ENCODE measurements at regions not wholly inside any gene's neighbourhood (a gene's known extent, or its start where the extent isn't known, plus 50 kb on each side); places are given as distances from the start of the nearest gene placed in this dataset.
"Not testable (repeated sequence)": the region's sequence is repeated elsewhere in the genome, so short reads cannot be mapped to it uniquely, and the experiment has no call there.

DNA sequence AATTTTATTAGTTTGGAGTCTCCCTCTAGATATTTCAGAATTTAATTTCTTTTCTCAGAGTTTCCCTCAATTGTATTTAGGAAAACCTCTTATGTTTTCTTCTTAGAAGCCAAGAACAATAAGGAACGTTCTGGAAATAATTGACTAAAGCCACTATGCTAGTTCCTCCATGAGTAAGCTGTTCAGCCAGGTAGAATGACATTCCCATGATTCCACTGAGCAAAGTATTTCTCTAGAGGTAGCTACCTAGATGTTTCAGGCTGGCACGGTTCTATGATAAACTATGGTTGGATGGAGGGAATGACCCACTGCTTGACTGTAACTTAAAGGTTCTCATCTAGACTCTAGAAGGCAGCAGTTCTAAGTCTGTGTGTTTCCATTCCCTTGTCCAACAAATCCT lies 62.4 kb downstream of the CLDN17 start:
- no peak for DNase-seq

- DNase-seq: no peak
These were observed 63.7 kb downstream of the CLDN17 start for GRCh38 chr21:30102871-30103270.

- DNase-seq: no peak
These were observed 64.6 kb downstream of the CLDN17 start for GRCh38 chr21:30101967-30102366.

DNA sequence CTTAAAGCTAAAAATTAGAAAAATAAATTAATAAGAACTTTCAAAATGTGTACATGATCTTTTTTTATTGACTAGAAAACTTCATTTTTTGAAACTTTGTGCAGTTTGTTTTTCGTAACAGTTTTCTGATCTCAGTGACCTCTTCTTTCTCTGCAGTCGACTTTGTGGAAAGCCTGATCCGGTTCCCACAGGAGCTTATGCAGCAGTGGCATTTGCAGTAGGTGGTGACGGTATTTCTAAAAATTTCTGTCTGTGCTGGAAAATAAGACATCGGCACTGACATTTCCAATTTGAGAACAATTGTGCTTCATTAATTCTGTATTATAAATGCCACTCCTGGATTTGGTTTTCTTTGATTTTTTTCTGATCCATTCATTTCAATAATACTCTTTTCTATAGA lies 68.8 kb downstream of the CLDN17 start:
- no peak for DNase-seq

DNA sequence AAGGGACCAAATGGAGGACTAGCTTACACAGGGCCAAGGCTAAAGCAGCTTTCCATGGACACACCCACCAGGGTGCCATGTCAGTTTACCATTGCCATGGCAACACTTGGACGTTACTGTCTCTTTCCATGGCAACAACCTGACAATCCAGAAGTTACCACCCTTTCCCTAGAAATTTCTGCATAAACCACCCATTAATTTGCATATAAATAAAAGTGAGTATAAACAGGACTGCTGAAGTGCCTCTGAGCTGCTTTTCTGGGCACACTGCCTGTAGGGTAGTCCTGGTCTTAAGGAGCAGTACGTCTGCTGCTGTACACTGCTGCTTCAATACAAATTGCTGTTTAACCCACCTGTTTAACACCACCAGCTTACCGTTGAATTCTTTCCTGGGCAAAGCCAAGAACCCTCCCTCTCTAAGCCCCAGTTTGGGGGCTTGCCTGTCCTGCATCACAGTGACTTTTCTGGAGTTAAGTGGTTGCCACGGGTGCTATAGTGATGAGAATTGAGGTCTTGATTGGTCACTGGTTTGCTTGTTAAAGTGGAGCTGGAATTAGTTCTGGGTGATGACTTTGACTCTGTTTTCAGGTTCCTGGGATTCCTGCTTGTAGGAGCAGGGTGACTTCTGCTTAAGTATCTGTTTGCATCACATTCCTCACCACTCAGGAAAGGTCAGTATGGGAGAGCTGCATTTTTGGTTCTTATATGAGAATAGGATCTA lies 83.2 kb downstream of the CLDN17 start:
- DNase-seq: no peak

- peak; percentile 13 for DNase-seq
These were observed 85.1 kb downstream of the CLDN17 start for GRCh38 chr21:30081506-30081905.

- no peak for DNase-seq
These were observed 94.1 kb downstream of the CLDN17 start for GRCh38 chr21:30072496-30072895.

DNA sequence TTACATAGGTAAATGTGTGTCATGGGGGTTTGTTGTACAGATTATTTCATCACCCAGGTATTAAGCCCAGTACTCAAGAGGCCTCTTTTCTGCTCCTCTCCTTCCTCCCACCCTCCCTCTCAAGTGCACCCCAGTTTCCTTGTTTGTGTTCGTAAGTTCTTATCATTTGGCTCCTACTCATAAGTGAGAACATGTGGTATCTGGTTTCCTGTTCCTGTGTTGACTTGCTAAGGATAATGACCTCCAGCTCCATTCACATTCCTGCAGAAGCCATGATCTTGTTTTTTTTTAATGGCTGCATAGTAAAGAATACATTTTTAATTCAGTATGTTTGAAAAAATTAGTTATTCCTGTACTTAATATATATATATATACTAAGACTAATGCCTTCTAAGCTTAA lies 107.7 kb downstream of the CLDN17 start:
- no peak for DNase-seq

- no peak for DNase-seq
These were observed 109.5 kb downstream of the CLDN17 start for GRCh38 chr21:30057108-30057507.

DNA sequence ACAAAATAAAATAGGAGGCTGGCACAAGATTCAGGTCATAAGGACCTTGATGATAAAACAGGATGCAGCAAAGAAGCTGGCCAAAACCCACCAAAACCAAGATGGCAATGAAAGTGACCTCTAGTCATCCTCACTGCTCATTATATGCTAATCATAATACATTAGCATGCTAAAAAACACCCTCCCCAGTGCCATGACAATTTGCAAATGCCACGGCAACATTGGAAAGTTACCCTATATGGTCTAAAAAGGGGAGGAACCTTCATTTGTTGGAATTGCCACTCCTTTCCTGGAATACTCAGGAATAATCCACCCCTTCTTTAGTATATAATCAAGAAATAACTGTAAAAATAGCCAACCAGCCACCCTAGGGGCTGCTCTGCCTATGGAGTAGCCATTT lies 108.8 kb upstream of the GRIK1 start:
- no peak for DNase-seq

DNA sequence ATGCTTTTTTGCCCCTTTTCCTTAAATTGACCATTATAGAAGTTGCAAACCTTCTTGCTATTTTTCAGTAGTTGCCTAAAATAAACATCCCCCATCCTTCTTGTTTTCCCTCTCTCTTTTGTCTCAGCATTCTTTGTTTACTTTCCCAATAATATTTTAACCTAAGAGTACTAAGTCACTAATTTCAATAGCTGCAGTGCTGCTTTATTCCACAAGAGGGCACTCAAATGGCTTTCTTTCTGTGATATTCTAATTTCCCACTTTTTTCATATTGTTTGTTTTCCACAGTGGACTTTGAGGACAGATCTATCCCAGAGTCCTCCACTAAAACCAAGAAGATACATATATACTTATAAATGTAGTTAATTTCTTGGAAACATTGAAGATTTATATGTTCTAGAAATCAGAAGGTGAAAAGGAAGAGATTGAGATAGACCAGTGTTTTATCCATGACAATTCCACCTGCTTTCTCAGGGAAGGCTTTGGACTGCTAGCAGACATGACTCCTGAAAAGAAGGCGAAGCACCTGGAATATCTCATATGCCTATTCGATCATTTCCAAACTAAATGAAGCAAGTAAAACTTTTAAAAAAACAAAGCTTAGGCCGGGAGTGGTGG lies 104.8 kb upstream of the GRIK1 start:
- DNase-seq: no peak

- DNase-seq: no peak
These were observed 102.6 kb upstream of the GRIK1 start for GRCh38 chr21:30042443-30042842.

- DNase-seq: no peak
These were observed 93.6 kb upstream of the GRIK1 start for GRCh38 chr21:30033441-30033840.

DNA sequence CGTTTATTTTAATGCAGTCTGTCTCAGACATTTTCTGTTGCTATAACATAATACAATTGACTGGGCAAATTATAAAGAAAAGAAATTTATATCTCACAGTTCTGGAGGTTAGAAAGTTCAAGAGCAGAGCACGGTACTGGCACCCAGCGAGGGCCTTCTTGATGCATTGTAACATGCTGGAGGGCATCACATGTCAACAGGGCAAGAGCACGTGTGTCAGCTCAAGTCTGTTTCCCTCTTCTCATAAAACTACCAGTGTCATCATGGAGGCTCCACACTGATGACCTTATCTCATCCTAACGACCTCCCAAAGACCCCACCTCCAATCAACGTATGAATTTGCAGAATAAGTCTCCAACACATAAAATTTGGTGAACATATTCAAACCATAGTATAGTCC lies 90.6 kb upstream of the GRIK1 start:
- no peak for DNase-seq

GRCh38 chr21:30028537-30028936 lies 88.7 kb upstream of the GRIK1 start:
- no peak for DNase-seq

- no peak for DNase-seq
These were observed 88.2 kb upstream of the GRIK1 start for GRCh38 chr21:30027986-30028385.

- not testable (repeated sequence) for DNase-seq
These were observed 83.3 kb upstream of the GRIK1 start for GRCh38 chr21:30023056-30023455.

DNA sequence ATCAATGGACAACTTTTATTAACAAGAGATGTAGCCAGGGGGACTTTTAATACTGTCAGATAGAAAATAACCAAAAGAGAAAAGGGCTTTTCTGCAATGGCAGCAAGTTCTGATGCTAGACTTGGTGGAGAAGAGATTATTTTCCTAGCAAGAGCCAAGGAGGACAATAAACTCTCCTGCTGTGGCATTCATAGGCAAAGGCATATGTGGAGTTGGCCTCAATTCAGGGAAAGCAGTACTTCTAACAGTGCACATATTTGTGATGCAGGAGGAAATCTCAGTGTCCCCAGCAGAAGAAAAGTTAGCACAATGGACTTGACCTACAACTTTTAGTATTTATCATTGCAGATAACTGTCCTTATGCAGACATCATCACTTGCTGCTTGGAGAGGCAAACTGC lies 75.1 kb upstream of the GRIK1 start:
- no peak for DNase-seq

GRCh38 chr21:29991624-29992023 lies 51.8 kb upstream of the GRIK1 start:
- no peak for DNase-seq

DNA sequence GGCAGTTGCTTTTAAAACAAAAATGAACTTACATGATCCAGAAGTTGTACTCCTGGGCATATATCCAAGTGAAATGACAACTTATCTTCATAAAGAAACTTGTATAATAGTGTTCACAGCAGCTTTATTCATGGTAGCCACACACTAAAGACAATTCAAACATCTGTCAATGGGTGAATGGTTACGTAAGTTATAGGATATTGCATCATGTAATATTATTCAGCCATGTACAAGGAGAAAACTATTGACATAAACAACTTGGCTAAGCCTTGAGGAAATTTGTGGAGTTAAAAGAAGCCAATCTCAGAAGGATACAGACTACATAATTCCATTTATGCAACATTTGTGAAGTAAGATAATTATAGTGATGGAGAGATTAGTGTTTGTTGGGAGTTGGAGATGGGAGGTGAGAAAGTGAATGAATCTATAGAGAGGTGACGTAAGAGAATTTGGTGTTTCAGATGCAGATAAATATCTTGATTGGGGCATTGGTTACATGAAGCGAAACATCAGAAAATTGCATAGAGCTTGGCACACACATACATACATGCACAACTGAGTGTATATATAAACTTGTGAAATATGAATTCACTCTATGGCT lies 49.9 kb upstream of the GRIK1 start:
- DNase-seq: no peak

All from skin of body (tissue), 1 donor.